Mesendoderm (in vitro differentiated cells): ENCODE measurements at regions not wholly inside any gene's neighbourhood (a gene's known extent, or its start where the extent isn't known, plus 50 kb on each side); places are given as distances from the start of the nearest gene placed in this dataset.
A peak's percentile ranks its signal among the peaks of the same experiment; 100 is the strongest.
"Not testable (repeated sequence)": the region's sequence is repeated elsewhere in the genome, so short reads cannot be mapped to it uniquely, and the experiment has no call there.

ENCODE experiments used
- DNase-seq: peaks from one replicate; pipeline ENCODE4 v3.0.0; 2013
- H2AK5ac ChIP-seq: 2 replicates; pipeline ENCODE4 v1.6.1; 2013; ENCODE audit warnings: low read length, inconsistent platforms
- H2BK120ac ChIP-seq: 2 replicates; pipeline ENCODE4 v1.6.1; 2013; ENCODE audit warnings: low read depth, mild to moderate bottlenecking, low read length, moderate library complexity, mixed read lengths
- H2BK15ac ChIP-seq: replicated peaks from 2 replicates; pipeline ENCODE4 v1.6.1; 2013; ENCODE audit warnings: low read depth, mild to moderate bottlenecking, moderate library complexity
- H2BK5ac ChIP-seq: 2 replicates; pipeline ENCODE4 v1.6.1; 2013; ENCODE audit warnings: low read length, inconsistent platforms
- H3K18ac ChIP-seq: 2 replicates; pipeline ENCODE4 v1.6.1; 2013; ENCODE audit warnings: mild to moderate bottlenecking, low read length, mixed read lengths
- H3K23ac ChIP-seq: one replicate; pipeline ENCODE4 v1.6.1; 2013; ENCODE audit warnings: low read length
- H3K27ac ChIP-seq: 2 replicates; pipeline ENCODE4 v1.5.1; 2013; ENCODE audit warnings: low read depth, mild to moderate bottlenecking, inconsistent platforms, low read length, moderate library complexity
- H3K27me3 ChIP-seq: 2 replicates; pipeline ENCODE4 v1.6.1; 2013; ENCODE audit warnings: low read length, control low read depth, mild to moderate bottlenecking, inconsistent platforms; ENCODE audit not compliant: insufficient read depth, poor library complexity
- H3K36me3 ChIP-seq: 2 replicates; pipeline ENCODE4 v1.6.1; 2013; ENCODE audit warnings: low read length, inconsistent platforms; ENCODE audit not compliant: control insufficient read depth, insufficient read depth
- H3K4ac ChIP-seq: one replicate; pipeline ENCODE4 v1.6.1; 2013; ENCODE audit warnings: low read depth, mild to moderate bottlenecking, low read length, moderate library complexity
- H3K4me1 ChIP-seq: 2 replicates; pipeline ENCODE4 v1.6.1; 2013; ENCODE audit warnings: low read depth, low read length, inconsistent platforms; ENCODE audit not compliant: control insufficient read depth
- H3K4me2 ChIP-seq: 2 replicates; pipeline ENCODE4 v1.6.1; 2013; ENCODE audit warnings: low read length
- H3K4me3 ChIP-seq: 2 replicates; pipeline ENCODE4 v1.5.1; 2013; ENCODE audit warnings: mild to moderate bottlenecking, low read length
- H3K56ac ChIP-seq: one replicate; pipeline ENCODE4 v1.6.1; 2013; ENCODE audit warnings: low read length
- H3K79me1 ChIP-seq: 2 replicates; pipeline ENCODE4 v1.6.1; 2013; ENCODE audit warnings: low read length, inconsistent platforms
- H3K79me2 ChIP-seq: 2 replicates; pipeline ENCODE4 v1.6.1; 2013; ENCODE audit warnings: mild to moderate bottlenecking, low read length; ENCODE audit not compliant: control insufficient read depth, insufficient read depth
- H3K9ac ChIP-seq: 2 replicates; pipeline ENCODE4 v1.6.1; 2013; ENCODE audit warnings: low read length, inconsistent platforms
- H4K5ac ChIP-seq: one replicate; pipeline ENCODE4 v1.6.1; 2013; ENCODE audit warnings: low read length
- H4K8ac ChIP-seq: one replicate; pipeline ENCODE4 v1.6.1; 2013; ENCODE audit warnings: low read depth, mild to moderate bottlenecking, control low read depth, low read length, moderate library complexity
- WGBS: extraction: QIAGEN DNeasy Blood & Tissue Kit; methylation state at CpG from one replicate; pipeline ENCODE4 v1.1.7; 2013; ENCODE audit warnings: low lambda C conversion rate, missing lambda C conversion rate; ENCODE audit not compliant: insufficient coverage; ENCODE audit errors: extremely low coverage; 5-methylcytosine and 5-hydroxymethylcytosine counted together

DNA sequence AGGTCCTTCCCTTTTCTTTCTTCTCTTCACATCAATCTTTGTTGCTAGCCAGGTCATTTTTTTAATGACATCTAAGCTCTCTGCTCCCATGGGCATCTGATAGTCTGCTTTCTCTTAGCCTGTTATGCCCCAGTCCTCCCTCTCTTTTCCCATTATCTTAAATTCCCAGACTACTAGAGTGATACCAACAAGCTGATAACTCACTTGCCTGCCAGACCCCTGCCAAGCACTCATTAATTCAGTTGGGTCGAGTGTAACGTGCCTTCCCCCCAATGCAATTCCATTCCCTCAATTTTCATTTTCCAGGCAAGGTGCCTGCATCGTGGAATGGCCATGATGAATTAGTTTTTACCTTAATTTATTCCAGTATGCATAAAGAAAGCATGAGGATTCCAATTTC is 450.8 kb upstream of the ADAMTS9 start:
- WGBS = no CpG with 5 or more reads among the region's 3 CpGs

GRCh38 chr3:65133752-65134151 is 446.0 kb upstream of the ADAMTS9 start:
- H3K79me2 ChIP-seq, H3K79me1 ChIP-seq, H3K18ac ChIP-seq, H3K27me3 ChIP-seq, DNase-seq, H3K27ac ChIP-seq, H2AK5ac ChIP-seq, H2BK5ac ChIP-seq, H3K4me3 ChIP-seq, H3K4me2 ChIP-seq, H2BK120ac ChIP-seq, H3K56ac ChIP-seq, H3K4me1 ChIP-seq, H4K8ac ChIP-seq, H3K4ac ChIP-seq, H3K9ac ChIP-seq, H4K5ac ChIP-seq, H3K23ac ChIP-seq, H3K36me3 ChIP-seq, H2BK15ac ChIP-seq: not testable (repeated sequence)
- no CpG with 5 or more reads among the region's 3 CpGs for WGBS

More for the DNA sequence above, 450.8 kb upstream of the ADAMTS9 start:
- Histone ChIP-seq H3K4ac (no peak overlapping the region), H3K27ac (no peak overlapping the region), H3K4me2 (no peak overlapping the region), H2BK120ac (no peak overlapping the region), H3K18ac (no peak overlapping the region), H4K8ac (no peak overlapping the region), H3K36me3 (no peaks in the 10 kb centered on the region), H2BK5ac (no peak overlapping the region), H3K79me1 (no peaks in the 10 kb centered on the region), H3K4me1 (no peaks in the 10 kb centered on the region), H3K9ac (no peak overlapping the region), H3K56ac (no peak overlapping the region), H2BK15ac (no peak overlapping the region), H3K27me3 (no peaks in the 10 kb centered on the region), H3K79me2 (no peaks in the 10 kb centered on the region), H2AK5ac (no peak overlapping the region), H3K4me3 (no peak overlapping the region), H4K5ac (no peak overlapping the region), H3K23ac (no peak overlapping the region)
- peak; percentile 45 for DNase-seq

DNA sequence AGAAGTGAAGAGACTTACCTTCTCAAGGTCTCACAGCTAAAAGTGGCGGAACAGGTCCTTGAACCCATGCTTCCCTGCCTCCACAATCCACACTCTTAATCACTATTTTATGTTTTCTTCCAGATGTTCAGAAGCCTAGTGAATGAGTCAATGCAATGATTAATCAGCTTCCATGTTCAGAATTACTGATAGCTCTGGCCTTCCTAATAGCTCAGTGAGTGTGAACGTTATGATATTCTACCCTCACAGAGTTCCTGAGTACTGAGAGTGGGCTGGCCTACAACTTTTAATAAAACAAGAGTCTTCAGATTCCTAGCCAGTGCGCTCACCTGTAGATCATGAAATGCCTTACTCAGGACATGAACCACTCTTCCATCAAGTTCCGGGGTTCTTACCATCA is 443.0 kb upstream of the ADAMTS9 start:
- no peak overlapping the region for H3K18ac ChIP-seq
- H2BK5ac ChIP-seq = no peak overlapping the region
- no peak overlapping the region for H3K9ac ChIP-seq
- H4K5ac ChIP-seq = no peak overlapping the region
- no peaks in the 10 kb centered on the region for H3K79me1 ChIP-seq
- no peak overlapping the region for H4K8ac ChIP-seq
- no peak overlapping the region for H3K27ac ChIP-seq
- H3K27me3 ChIP-seq = no peaks in the 10 kb centered on the region
- no peak overlapping the region for H3K4ac ChIP-seq
- no peak for DNase-seq
- H2BK15ac ChIP-seq = no peak overlapping the region
- no peaks in the 10 kb centered on the region for H3K4me1 ChIP-seq
- no peak overlapping the region for H3K56ac ChIP-seq
- no peaks in the 10 kb centered on the region for H3K36me3 ChIP-seq
- H2AK5ac ChIP-seq = no peak overlapping the region
- H3K79me2 ChIP-seq = no peaks in the 10 kb centered on the region
- H3K4me2 ChIP-seq = no peak overlapping the region
- no peak overlapping the region for H3K4me3 ChIP-seq
- WGBS = no CpG with 5 or more reads among the region's 4 CpGs
- H2BK120ac ChIP-seq = no peak overlapping the region
- H3K23ac ChIP-seq = no peak overlapping the region

- Histone ChIP-seq H3K79me2 (no peaks in the 10 kb centered on the region), H3K4me3 (no peak overlapping the region), H3K27me3 (no peaks in the 10 kb centered on the region), H3K4me1 (no peaks in the 10 kb centered on the region), H3K56ac (no peak overlapping the region), H3K23ac (no peak overlapping the region), H3K9ac (no peak overlapping the region), H3K4ac (no peak overlapping the region), H3K27ac (no peak overlapping the region), H2BK120ac (peak overlapping the region; percentile 61), H4K5ac (no peak overlapping the region), H3K18ac (no peak overlapping the region), H4K8ac (no peak overlapping the region), H3K36me3 (no peaks in the 10 kb centered on the region), H2BK5ac (no peak overlapping the region), H3K4me2 (no peak overlapping the region), H3K79me1 (no peaks in the 10 kb centered on the region), H2AK5ac (no peak overlapping the region), H2BK15ac (no peak overlapping the region)
- no CpG with 5 or more reads among the region's 6 CpGs for WGBS
- DNase-seq = no peak
Measured at GRCh38 chr3:65128346-65128745, 440.5 kb upstream of the ADAMTS9 start.

- no peak overlapping the region for H3K4me3 ChIP-seq
- no peak overlapping the region for H2AK5ac ChIP-seq
- no peak overlapping the region for H3K4me2 ChIP-seq
- no peak overlapping the region for H3K56ac ChIP-seq
- no peaks in the 10 kb centered on the region for H3K79me1 ChIP-seq
- no peak overlapping the region for H3K9ac ChIP-seq
- no peaks in the 10 kb centered on the region for H3K4me1 ChIP-seq
- no peak overlapping the region for H4K8ac ChIP-seq
- no CpG with 5 or more reads among the region's 7 CpGs for WGBS
- H3K4ac ChIP-seq = no peak overlapping the region
- H3K23ac ChIP-seq = no peak overlapping the region
- no peaks in the 10 kb centered on the region for H3K79me2 ChIP-seq
- no peak overlapping the region for H4K5ac ChIP-seq
- H3K18ac ChIP-seq = no peak overlapping the region
- no peaks in the 10 kb centered on the region for H3K36me3 ChIP-seq
- H3K27ac ChIP-seq = no peak overlapping the region
- no peak overlapping the region for H2BK120ac ChIP-seq
- no peak overlapping the region for H2BK5ac ChIP-seq
- no peaks in the 10 kb centered on the region for H3K27me3 ChIP-seq
- no peak overlapping the region for H2BK15ac ChIP-seq
- no peak for DNase-seq
Measured at GRCh38 chr3:65126527-65127410, 439.0 kb upstream of the ADAMTS9 start.

DNA sequence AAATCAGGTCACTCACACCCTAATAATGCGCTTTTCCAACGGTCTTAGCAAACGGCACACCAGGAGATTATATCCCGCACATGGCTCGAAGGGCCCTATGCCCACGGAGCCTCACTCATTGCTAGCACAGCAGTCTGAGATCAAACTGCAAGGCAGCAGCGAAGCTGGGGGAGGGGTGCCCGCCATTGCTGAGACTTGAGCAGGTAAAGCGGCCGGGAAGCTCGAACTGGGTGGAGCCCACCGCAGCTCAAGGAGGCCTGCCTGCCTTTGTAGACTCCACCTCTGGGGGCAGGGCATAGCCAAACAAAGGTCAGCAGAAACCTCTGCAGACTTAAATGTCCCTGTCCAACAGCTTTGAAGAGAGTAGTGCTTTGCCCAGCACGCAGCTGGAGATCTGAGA is 432.4 kb upstream of the ADAMTS9 start:
- DNase-seq, H3K27me3 ChIP-seq, H2AK5ac ChIP-seq, H2BK120ac ChIP-seq, H3K4me1 ChIP-seq, H3K36me3 ChIP-seq, H4K5ac ChIP-seq, H3K79me1 ChIP-seq, H3K9ac ChIP-seq, H3K79me2 ChIP-seq, H3K18ac ChIP-seq, H4K8ac ChIP-seq, H2BK5ac ChIP-seq, H3K23ac ChIP-seq, H3K4me2 ChIP-seq, H2BK15ac ChIP-seq, H3K4ac ChIP-seq, H3K4me3 ChIP-seq, H3K27ac ChIP-seq, H3K56ac ChIP-seq: not testable (repeated sequence)
- no CpG with 5 or more reads among the region's 13 CpGs for WGBS
